PC-9 (cell line): ENCODE measurements at regions not wholly inside any gene's neighbourhood (a gene's known extent, or its start where the extent isn't known, plus 50 kb on each side); places are given as distances from the start of the nearest gene placed in this dataset.

ENCODE experiments used
- BruUV-seq: library from RNA; stranded (reverse); fragments of 400-500 nt; replicated peaks from 2 replicates; lab custom pipeline; 2021; lab: Mats Ljungman, UMichigan
- CTCF ChIA-PET: fragments of 300-600 bp; sonication (Branson Sonifier 250); formaldehyde crosslinking; loops from one replicate; lab custom pipeline; 2022; ENCODE audit warnings: antibody characterized with exemption; lab: Charles Lee
- POLR2A ChIA-PET: fragments of 300-600 bp; sonication (Branson Sonifier 250); formaldehyde crosslinking; loops from one replicate; lab custom pipeline; 2022; ENCODE audit warnings: antibody characterized with exemption; ENCODE audit not compliant: unreplicated experiment; lab: Charles Lee
- DNase-seq, 2 experiments: peaks; one replicate each; pipeline versions ENCODE4 v3.0.0 to v3.0.0-alpha.2; 2015 to 2022; ENCODE audit warnings: mixed read lengths in 1 of 2
- H2AFZ ChIP-seq: fragments of 200-600 bp; sonication (generic); 2 replicates; pipeline ENCODE4 v1.8.1; 2017; ENCODE audit warnings: antibody characterized with exemption
- H3F3A ChIP-seq: fragments of 200-600 bp; sonication (generic); 2 replicates; pipeline ENCODE4 v1.8.1; 2017; ENCODE audit warnings: antibody characterized with exemption, mild to moderate bottlenecking, low read depth; ENCODE audit not compliant: insufficient read depth
- H3K27ac ChIP-seq: fragments of 200-600 bp; sonication (generic); 2 replicates; pipeline ENCODE4 v1.6.1; 2016; ENCODE audit warnings: mixed run types
- H3K27me3 ChIP-seq: fragments of 200-600 bp; sonication (generic); 2 replicates; pipeline ENCODE4 v1.6.1; 2016; ENCODE audit warnings: low read depth, mixed run types; ENCODE audit not compliant: insufficient read depth
- H3K36me3 ChIP-seq: fragments of 200-600 bp; sonication (generic); 2 replicates; pipeline ENCODE4 v1.6.1; 2016; ENCODE audit warnings: low read depth, mixed run types
- H3K4me1 ChIP-seq: fragments of 200-600 bp; sonication (generic); replicated peaks from 2 replicates; pipeline ENCODE4 v1.6.1; 2016; ENCODE audit warnings: mixed run types; ENCODE audit not compliant: insufficient read depth
- H3K4me2 ChIP-seq: fragments of 200-600 bp; sonication (generic); 2 replicates; pipeline ENCODE4 v1.6.1; 2017; ENCODE audit warnings: mixed run types
- H3K4me3 ChIP-seq: fragments of 200-600 bp; sonication (generic); 2 replicates; pipeline ENCODE4 v1.6.1; 2016; ENCODE audit warnings: mixed run types
- H3K79me2 ChIP-seq: fragments of 200-600 bp; sonication (generic); 2 replicates; pipeline ENCODE4 v1.6.1; 2017; ENCODE audit warnings: low read depth, mixed run types
- H3K9me2 ChIP-seq: fragments of 200-600 bp; sonication (generic); 2 replicates; pipeline ENCODE4 v1.8.1; 2017; ENCODE audit warnings: mild to moderate bottlenecking; ENCODE audit not compliant: insufficient read depth
- H3K9me3 ChIP-seq: fragments of 200-600 bp; sonication (generic); 2 replicates; pipeline ENCODE4 v1.8.1; 2016; ENCODE audit warnings: low read depth; ENCODE audit not compliant: insufficient read depth
- H4K20me1 ChIP-seq: fragments of 200-600 bp; sonication (generic); 2 replicates; pipeline ENCODE4 v1.8.1; 2017; ENCODE audit not compliant: insufficient read depth
- CTCF ChIP-seq: fragments of 200-600 bp; sonication (generic); conservative IDR thresholded peaks from 2 replicates; pipeline ENCODE4 v1.6.1; 2017; ENCODE audit warnings: mixed run types, antibody characterized with exemption, mild to moderate bottlenecking, moderate library complexity
- EZH2 ChIP-seq: fragments of 200-600 bp; sonication (generic); IDR thresholded peaks from 2 replicates; pipeline ENCODE4 v1.8.0; 2017; ENCODE audit warnings: antibody characterized with exemption, low read depth
- intact Hi-C: fragments of 100-400 bp; cut with micrococcal nuclease; formaldehyde crosslinking; loops from one replicate; pipeline ENCODE4 v1.10.0; 2022; ENCODE audit not compliant: unreplicated experiment

GRCh38 chr20:40750541-40751035 is 61.6 kb upstream of the MAFB start:
- Histone ChIP-seq H4K20me1 (no peaks in the 10 kb centered on the region), H3K4me1 (no peaks in the 10 kb centered on the region), H3K27ac (no peak overlapping the region), H3K4me3 (no peak overlapping the region), H3K36me3 (no peaks in the 10 kb centered on the region), H3F3A (no peaks in the 10 kb centered on the region), H2AFZ (no peak overlapping the region), H3K4me2 (no peak overlapping the region), H3K9me3 (no peaks in the 10 kb centered on the region), H3K79me2 (no peaks in the 10 kb centered on the region), H3K9me2 (no peaks in the 10 kb centered on the region), H3K27me3 (peaks cover 44% of the 10 kb centered on the region)
- intact Hi-C loops: no loop called here
- no TSS peak for BruUV-seq
- ChIA-PET POLR2A (no interaction called here), CTCF (no interaction called here)
- no peak for DNase-seq
- TF ChIP-seq EZH2 (no peak), CTCF (no peak)

- ChIA-PET CTCF (no interaction called here), POLR2A (no interaction called here)
- DNase-seq: no peak
- Histone ChIP-seq H3K27me3 (peaks cover 15% of the 10 kb centered on the region), H3K4me3 (no peak overlapping the region), H3K27ac (no peak overlapping the region), H3K4me2 (no peak overlapping the region), H3K9me3 (no peaks in the 10 kb centered on the region), H4K20me1 (no peaks in the 10 kb centered on the region), H3K9me2 (no peaks in the 10 kb centered on the region), H3K79me2 (no peaks in the 10 kb centered on the region), H3K4me1 (no peaks in the 10 kb centered on the region), H3K36me3 (no peaks in the 10 kb centered on the region), H2AFZ (no peak overlapping the region), H3F3A (no peaks in the 10 kb centered on the region)
- BruUV-seq: no TSS peak
- TF ChIP-seq CTCF (no peak), EZH2 (no peak)
- intact Hi-C loops: no loop called here
Measured at GRCh38 chr20:40753472-40753871, 64.4 kb upstream of the MAFB start.

- intact Hi-C loops: no loop called here
- CTCF ChIA-PET: no interaction called here
Measured at GRCh38 chr20:40754339-40754943, 65.4 kb upstream of the MAFB start.

More at GRCh38 chr20:40754339-40754943, 65.4 kb upstream of the MAFB start:
- Histone ChIP-seq H3K36me3 (no peaks in the 10 kb centered on the region), H3K9me3 (no peaks in the 10 kb centered on the region), H4K20me1 (no peaks in the 10 kb centered on the region), H3K4me1 (no peaks in the 10 kb centered on the region), H3K4me3 (no peak overlapping the region), H3K9me2 (no peaks in the 10 kb centered on the region), H3K27ac (no peak overlapping the region), H3F3A (no peaks in the 10 kb centered on the region), H2AFZ (no peak overlapping the region), H3K27me3 (peaks cover 10% of the 10 kb centered on the region), H3K4me2 (no peak overlapping the region), H3K79me2 (no peaks in the 10 kb centered on the region)
- DNase-seq: no peak
- BruUV-seq: no TSS peak
- no peak for TF ChIP-seq EZH2
- POLR2A ChIA-PET: no interaction called here
